ENCODE measurements at regions not wholly inside any gene's neighbourhood (a gene's known extent, or its start where the extent isn't known, plus 50 kb on each side); places are given as distances from the start of the nearest gene placed in this dataset.
"Not testable (repeated sequence)": the region's sequence is repeated elsewhere in the genome, so short reads cannot be mapped to it uniquely, and the experiment has no call there.

DNA sequence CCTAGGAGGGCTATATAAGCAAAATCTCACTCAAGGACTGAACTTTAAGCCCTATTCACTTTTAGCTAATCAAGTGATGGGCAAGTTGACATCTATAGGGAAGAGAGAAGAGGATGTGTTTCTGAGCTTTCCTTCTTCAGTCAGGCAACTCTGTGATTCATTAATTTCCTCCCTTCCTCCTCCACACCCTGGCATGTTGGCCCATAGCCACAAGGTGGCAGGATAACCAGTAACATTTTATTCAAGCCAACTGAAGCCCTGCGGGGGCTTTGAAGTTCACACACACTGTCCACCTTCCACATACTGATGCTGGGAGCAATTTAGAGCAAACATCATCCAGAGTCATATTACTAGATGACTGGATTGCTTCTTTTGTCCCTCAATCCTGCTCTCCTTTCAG, 111.5 kb upstream of the POTEB3 start:
- H4K20me1 ChIP-seq (ENCODE audit: insufficient read depth, low read length); H3K9ac ChIP-seq (ENCODE audit: low read depth, low read length); H3K9me3 ChIP-seq (ENCODE audit: insufficient read depth, low read length, severe bottlenecking); DNase-seq; H2AFZ ChIP-seq (ENCODE audit: low read depth, low read length); H3K79me2 ChIP-seq (ENCODE audit: insufficient read depth, low read length); H3K4me1 ChIP-seq (ENCODE audit: insufficient read depth, low read length); H3K4me2 ChIP-seq (ENCODE audit: insufficient read depth, low read length); H3K4me3 ChIP-seq (ENCODE audit: low read depth in 1 of 2, low read length in 2 of 2); H3K36me3 ChIP-seq (ENCODE audit: insufficient read depth, low read length); H3K27me3 ChIP-seq (ENCODE audit: insufficient read depth, low read length, poor library complexity); H3K27ac ChIP-seq (ENCODE audit: low read length): not testable (repeated sequence)
- ATAC-seq (ENCODE audit: insufficient read depth, low read depth), result peak; percentile 99

DNA sequence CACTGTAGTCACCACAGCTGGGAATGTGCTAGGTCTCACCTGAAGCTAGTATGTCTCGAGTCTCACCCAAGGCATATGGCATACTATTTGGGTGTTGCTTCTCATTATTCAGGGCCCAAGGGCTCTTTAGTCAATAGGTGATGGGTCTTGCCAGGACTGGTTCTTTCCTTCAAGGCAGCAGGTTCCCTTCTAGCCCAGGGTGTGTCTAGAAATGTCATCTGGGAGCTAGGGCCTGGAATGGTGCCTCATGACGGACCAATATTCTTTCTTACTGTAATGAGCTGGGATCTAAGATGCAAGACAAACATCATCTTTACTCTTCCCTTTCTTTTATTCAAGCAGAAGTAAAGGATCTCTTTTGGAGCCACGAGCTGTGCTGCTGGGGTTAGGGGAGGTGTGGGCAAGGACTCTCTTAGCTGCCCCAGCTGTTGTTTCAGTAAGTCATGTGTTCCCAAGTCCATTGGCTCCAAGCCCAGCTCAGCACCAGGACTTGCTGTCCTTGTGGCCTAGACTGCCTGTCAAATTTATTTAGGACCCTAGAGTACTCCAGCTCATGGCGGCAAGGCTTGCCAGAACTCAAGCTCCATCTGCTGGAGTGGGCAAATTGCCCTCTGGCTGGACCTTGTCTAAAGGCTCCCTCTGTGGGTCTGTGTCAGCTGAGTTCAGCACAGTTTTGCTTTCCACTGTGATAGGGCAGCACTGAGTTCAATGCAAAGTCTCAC, 106.0 kb upstream of the POTEB3 start:
- H3K27me3 ChIP-seq (ENCODE audit: insufficient read depth, low read length, poor library complexity); ATAC-seq (ENCODE audit: insufficient read depth, low read depth); H2AFZ ChIP-seq (ENCODE audit: low read depth, low read length); H3K79me2 ChIP-seq (ENCODE audit: insufficient read depth, low read length); H3K9ac ChIP-seq (ENCODE audit: low read depth, low read length); H4K20me1 ChIP-seq (ENCODE audit: insufficient read depth, low read length); H3K9me3 ChIP-seq (ENCODE audit: insufficient read depth, low read length, severe bottlenecking); H3K4me1 ChIP-seq (ENCODE audit: insufficient read depth, low read length); H3K27ac ChIP-seq (ENCODE audit: low read length); H3K4me3 ChIP-seq (ENCODE audit: low read depth in 1 of 2, low read length in 2 of 2); H3K36me3 ChIP-seq (ENCODE audit: insufficient read depth, low read length); DNase-seq; H3K4me2 ChIP-seq (ENCODE audit: insufficient read depth, low read length): not testable (repeated sequence)

DNA sequence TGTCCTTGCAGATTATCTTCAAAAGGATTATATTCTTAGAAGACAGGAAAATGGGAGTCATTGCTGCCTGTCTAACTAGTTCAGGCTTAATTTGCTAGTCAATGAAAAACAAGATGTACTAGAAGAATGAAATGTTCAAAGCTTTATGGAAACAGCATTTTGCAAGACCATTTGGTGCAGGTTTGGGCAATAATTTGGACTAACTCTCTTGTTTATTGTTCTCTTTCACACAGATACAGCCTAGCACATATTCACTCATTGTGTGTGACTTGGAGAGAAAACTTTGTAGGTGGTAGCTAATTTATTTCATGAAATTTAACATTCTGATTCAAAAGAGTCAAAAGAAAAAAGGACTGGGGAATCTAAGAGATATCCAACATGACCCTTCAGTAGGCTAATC, 92.5 kb upstream of the POTEB3 start:
- H3K79me2 ChIP-seq (ENCODE audit: insufficient read depth, low read length); H3K4me2 ChIP-seq (ENCODE audit: insufficient read depth, low read length); H2AFZ ChIP-seq (ENCODE audit: low read depth, low read length); H3K4me1 ChIP-seq (ENCODE audit: insufficient read depth, low read length); H4K20me1 ChIP-seq (ENCODE audit: insufficient read depth, low read length); H3K36me3 ChIP-seq (ENCODE audit: insufficient read depth, low read length); H3K4me3 ChIP-seq (ENCODE audit: low read depth in 1 of 2, low read length in 2 of 2); H3K9me3 ChIP-seq (ENCODE audit: insufficient read depth, low read length, severe bottlenecking); H3K27me3 ChIP-seq (ENCODE audit: insufficient read depth, low read length, poor library complexity); H3K27ac ChIP-seq (ENCODE audit: low read length); H3K9ac ChIP-seq (ENCODE audit: low read depth, low read length); DNase-seq: not testable (repeated sequence)
- peak; percentile 17; the same call in 1 of the 3 replicates for ATAC-seq (ENCODE audit: insufficient read depth, low read depth)

DNA sequence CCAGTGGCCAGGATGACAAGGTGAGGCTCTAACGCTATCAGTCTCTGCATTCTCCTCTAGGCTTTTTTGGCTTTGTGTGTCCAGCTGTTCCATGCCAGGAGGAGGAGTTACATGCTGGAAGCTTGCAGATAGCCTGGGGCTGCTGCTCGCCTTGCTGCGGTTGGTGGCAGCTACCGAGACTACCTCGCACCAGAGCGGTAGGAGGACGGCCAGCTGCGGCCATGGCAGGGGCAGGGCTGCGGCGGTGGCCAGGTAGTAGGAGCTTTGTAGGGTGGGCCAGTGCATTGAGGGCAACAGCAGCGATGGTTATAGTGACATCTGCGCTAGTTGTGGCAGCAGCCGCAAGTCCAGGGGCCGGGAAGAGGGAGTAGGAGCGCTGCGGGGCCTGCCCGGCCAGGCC, 75.9 kb upstream of the POTEB3 start:
- H2AFZ ChIP-seq (ENCODE audit: low read depth, low read length); H3K79me2 ChIP-seq (ENCODE audit: insufficient read depth, low read length); H3K27ac ChIP-seq (ENCODE audit: low read length); H4K20me1 ChIP-seq (ENCODE audit: insufficient read depth, low read length); DNase-seq; H3K36me3 ChIP-seq (ENCODE audit: insufficient read depth, low read length); H3K9me3 ChIP-seq (ENCODE audit: insufficient read depth, low read length, severe bottlenecking); H3K4me1 ChIP-seq (ENCODE audit: insufficient read depth, low read length); H3K9ac ChIP-seq (ENCODE audit: low read depth, low read length); ATAC-seq (ENCODE audit: insufficient read depth, low read depth); H3K27me3 ChIP-seq (ENCODE audit: insufficient read depth, low read length, poor library complexity); H3K4me2 ChIP-seq (ENCODE audit: insufficient read depth, low read length); H3K4me3 ChIP-seq (ENCODE audit: low read depth in 1 of 2, low read length in 2 of 2): not testable (repeated sequence)

DNA sequence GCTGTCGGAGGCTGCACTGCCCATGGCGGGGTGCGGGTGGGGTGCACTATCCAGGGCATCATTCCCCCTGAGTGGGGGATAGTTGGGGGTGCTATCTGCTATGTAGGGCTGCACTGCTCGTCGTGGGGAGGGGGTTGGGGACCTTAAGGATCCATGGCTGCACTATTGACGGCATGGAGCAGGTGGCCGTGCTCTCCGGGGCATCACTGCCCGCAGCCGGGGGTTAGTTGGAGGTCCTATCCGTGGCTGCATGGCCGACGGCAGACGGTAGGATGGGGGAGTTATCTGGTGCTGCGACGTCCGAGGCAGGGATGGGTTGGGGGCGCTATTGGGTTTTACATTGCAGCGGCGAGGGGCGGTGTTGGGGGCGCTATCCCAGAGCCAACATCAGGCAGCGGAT, 75.0 kb upstream of the POTEB3 start:
- H3K36me3 ChIP-seq (ENCODE audit: insufficient read depth, low read length); DNase-seq; H2AFZ ChIP-seq (ENCODE audit: low read depth, low read length); ATAC-seq (ENCODE audit: insufficient read depth, low read depth); H3K79me2 ChIP-seq (ENCODE audit: insufficient read depth, low read length); H3K4me3 ChIP-seq (ENCODE audit: low read depth in 1 of 2, low read length in 2 of 2); H3K9me3 ChIP-seq (ENCODE audit: insufficient read depth, low read length, severe bottlenecking); H3K27me3 ChIP-seq (ENCODE audit: insufficient read depth, low read length, poor library complexity); H3K4me2 ChIP-seq (ENCODE audit: insufficient read depth, low read length); H4K20me1 ChIP-seq (ENCODE audit: insufficient read depth, low read length); H3K27ac ChIP-seq (ENCODE audit: low read length); H3K4me1 ChIP-seq (ENCODE audit: insufficient read depth, low read length); H3K9ac ChIP-seq (ENCODE audit: low read depth, low read length): not testable (repeated sequence)

DNA sequence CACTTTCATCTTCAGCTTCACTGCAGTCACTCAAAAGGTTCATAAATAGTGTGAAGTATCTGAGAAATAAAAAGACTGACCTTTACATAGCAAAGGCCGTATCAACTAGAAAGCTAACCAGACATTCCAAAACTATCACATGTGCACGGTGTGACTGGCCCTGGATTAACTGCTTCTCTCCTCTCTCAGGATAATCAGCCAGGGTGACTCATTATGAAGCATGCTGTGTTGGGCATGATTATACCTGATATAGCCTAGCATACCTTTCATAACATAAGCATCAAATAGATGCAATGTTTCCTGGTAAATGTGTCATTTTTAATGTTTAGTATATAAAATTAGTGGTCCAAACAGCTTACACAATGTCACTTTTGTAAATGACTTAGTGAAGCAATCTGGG, 62.7 kb upstream of the POTEB3 start:
- H4K20me1 ChIP-seq (ENCODE audit: insufficient read depth, low read length); ATAC-seq (ENCODE audit: insufficient read depth, low read depth); H3K27ac ChIP-seq (ENCODE audit: low read length); H2AFZ ChIP-seq (ENCODE audit: low read depth, low read length); H3K4me3 ChIP-seq (ENCODE audit: low read depth in 1 of 2, low read length in 2 of 2); H3K9ac ChIP-seq (ENCODE audit: low read depth, low read length); H3K4me2 ChIP-seq (ENCODE audit: insufficient read depth, low read length); DNase-seq; H3K4me1 ChIP-seq (ENCODE audit: insufficient read depth, low read length); H3K9me3 ChIP-seq (ENCODE audit: insufficient read depth, low read length, severe bottlenecking); H3K36me3 ChIP-seq (ENCODE audit: insufficient read depth, low read length); H3K27me3 ChIP-seq (ENCODE audit: insufficient read depth, low read length, poor library complexity); H3K79me2 ChIP-seq (ENCODE audit: insufficient read depth, low read length): not testable (repeated sequence)

Measured in DND-41 (cell line).